Limb (tissue), 2 donors: ENCODE measurements at regions not wholly inside any gene's neighbourhood (a gene's known extent, or its start where the extent isn't known, plus 50 kb on each side); places are given as distances from the start of the nearest gene placed in this dataset.

ENCODE experiments used
- DNase-seq, 2 donors: peaks; one replicate each; pipeline ENCODE4 v3.0.0-alpha.2; 2016; ENCODE audit errors: extremely low spot score in 2 of 2

DNA sequence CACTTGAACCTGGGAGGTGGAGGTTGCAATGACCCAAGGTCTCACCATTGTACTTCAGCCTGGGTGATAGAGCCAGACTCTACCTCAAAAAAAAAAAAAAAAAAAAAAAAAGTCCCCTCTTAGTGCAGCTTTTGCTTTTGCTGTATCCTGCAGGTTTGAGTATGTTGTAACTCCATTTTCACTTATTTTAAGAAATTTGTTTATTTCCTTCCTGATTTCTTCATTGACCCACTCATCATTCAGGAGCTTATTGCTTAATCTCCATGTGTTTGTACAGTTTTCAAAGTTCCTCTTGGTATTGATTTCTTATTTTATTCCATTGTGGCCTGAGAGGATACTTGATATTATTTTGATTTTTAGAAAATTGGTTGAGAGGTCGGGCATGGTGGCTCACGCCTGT is 50.9 kb upstream of the AK4 start:
- no peak for DNase-seq
